CD4-positive, alpha-beta T cell treated with Interleukin-4 for 1 hour (primary cell): ENCODE measurements at regions not wholly inside any gene's neighbourhood (a gene's known extent, or its start where the extent isn't known, plus 50 kb on each side); places are given as distances from the start of the nearest gene placed in this dataset.
"Not testable (repeated sequence)": the region's sequence is repeated elsewhere in the genome, so short reads cannot be mapped to it uniquely, and the experiment has no call there.

ENCODE experiments used
- DNase-seq, 2 donors: peaks; one replicate each; pipeline ENCODE4 v3.0.0-alpha.2; 2020 to 2022

- DNase-seq = no peak
Measured at GRCh38 chr16:65702707-65703402, 581.0 kb upstream of the CDH11 start.

GRCh38 chr16:65700596-65700995 is 578.7 kb upstream of the CDH11 start:
- DNase-seq = no peak

- DNase-seq = no peak
Measured at GRCh38 chr16:65698791-65699321, 577.0 kb upstream of the CDH11 start.

- no peak for DNase-seq
Measured at GRCh38 chr16:65697521-65697920, 575.7 kb upstream of the CDH11 start.

GRCh38 chr16:65697065-65697464 is 575.2 kb upstream of the CDH11 start:
- DNase-seq = no peak

GRCh38 chr16:65691846-65692245 is 570.0 kb upstream of the CDH11 start:
- DNase-seq = not testable (repeated sequence)

- DNase-seq = no peak
Measured at GRCh38 chr16:65689726-65690125, 567.9 kb upstream of the CDH11 start.

- no peak for DNase-seq
Measured at GRCh38 chr16:65688301-65688700, 566.4 kb upstream of the CDH11 start.

GRCh38 chr16:65684230-65684629 is 562.4 kb upstream of the CDH11 start:
- no peak for DNase-seq

- no peak for DNase-seq
Measured at GRCh38 chr16:65681406-65681805, 559.5 kb upstream of the CDH11 start.

- DNase-seq = no peak
Measured at GRCh38 chr16:65679785-65680184, 557.9 kb upstream of the CDH11 start.

GRCh38 chr16:65675161-65675560 is 553.3 kb upstream of the CDH11 start:
- DNase-seq = no peak

GRCh38 chr16:65672960-65673359 is 551.1 kb upstream of the CDH11 start:
- DNase-seq = no peak

- no peak for DNase-seq
Measured at GRCh38 chr16:65671071-65671470, 549.2 kb upstream of the CDH11 start.

- DNase-seq = no peak
Measured at GRCh38 chr16:65668064-65668595, 546.3 kb upstream of the CDH11 start.

- no peak for DNase-seq
Measured at GRCh38 chr16:65667011-65667578, 545.2 kb upstream of the CDH11 start.

- DNase-seq = no peak
Measured at GRCh38 chr16:65666132-65666941, 544.5 kb upstream of the CDH11 start.

GRCh38 chr16:65665586-65665985 is 543.7 kb upstream of the CDH11 start:
- DNase-seq = no peak

GRCh38 chr16:65663774-65664173 is 541.9 kb upstream of the CDH11 start:
- DNase-seq = no peak

GRCh38 chr16:65662256-65662655 is 540.4 kb upstream of the CDH11 start:
- no peak for DNase-seq

- DNase-seq = no peak
Measured at GRCh38 chr16:65661558-65661957, 539.7 kb upstream of the CDH11 start.

- no peak for DNase-seq
Measured at GRCh38 chr16:65660390-65660789, 538.5 kb upstream of the CDH11 start.

- no peak for DNase-seq
Measured at GRCh38 chr16:65659758-65660157, 537.9 kb upstream of the CDH11 start.
